ENCODE measurements at regions not wholly inside any gene's neighbourhood (a gene's known extent, or its start where the extent isn't known, plus 50 kb on each side); places are given as distances from the start of the nearest gene placed in this dataset.

GRCh38 chr10:113427811-113428558, 124.9 kb upstream of the HABP2 start:
- H3K9me3 Mint-ChIP-seq (ENCODE audit: unreplicated experiment), result no peaks in the 10 kb centered on the region
- TF ChIP-seq CTCF (IDR thresholded peaks at IDR 0.05; ENCODE audit: unreplicated experiment), result no peak
- no peak overlapping the region for H3K4me3 Mint-ChIP-seq (ENCODE audit: unreplicated experiment)
- H3K4me1 Mint-ChIP-seq (ENCODE audit: unreplicated experiment), result peaks cover 10% of the 10 kb centered on the region
- no peaks in the 10 kb centered on the region for H3K36me3 Mint-ChIP-seq (ENCODE audit: low read depth, unreplicated experiment)
- H3K27ac Mint-ChIP-seq (ENCODE audit: unreplicated experiment), result no peak overlapping the region
- no peak for DNase-seq (ENCODE audit: low spot score)
- H3K27me3 Mint-ChIP-seq (ENCODE audit: unreplicated experiment), result no peaks in the 10 kb centered on the region

- H3K36me3 Mint-ChIP-seq (ENCODE audit: low read depth, unreplicated experiment), result no peaks in the 10 kb centered on the region
- H3K9me3 Mint-ChIP-seq (ENCODE audit: unreplicated experiment), result no peaks in the 10 kb centered on the region
- TF ChIP-seq CTCF (IDR thresholded peaks at IDR 0.05; ENCODE audit: unreplicated experiment), result no peak
Measured at GRCh38 chr10:113430634-113431397, 122.0 kb upstream of the HABP2 start.

GRCh38 chr10:113431398-113432160, 121.3 kb upstream of the HABP2 start:
- no peak overlapping the region for H3K4me3 Mint-ChIP-seq (ENCODE audit: unreplicated experiment)
- H3K27me3 Mint-ChIP-seq (ENCODE audit: unreplicated experiment), result no peaks in the 10 kb centered on the region
- H3K9me3 Mint-ChIP-seq (ENCODE audit: unreplicated experiment), result no peaks in the 10 kb centered on the region
- H3K27ac Mint-ChIP-seq (ENCODE audit: unreplicated experiment), result no peak overlapping the region
- TF ChIP-seq CTCF (IDR thresholded peaks at IDR 0.05; ENCODE audit: unreplicated experiment), result no peak
- peaks cover 10% of the 10 kb centered on the region for H3K4me1 Mint-ChIP-seq (ENCODE audit: unreplicated experiment)
- no peak for DNase-seq (ENCODE audit: low spot score)
- H3K36me3 Mint-ChIP-seq (ENCODE audit: low read depth, unreplicated experiment), result no peaks in the 10 kb centered on the region

More at GRCh38 chr10:113430634-113431397, 122.0 kb upstream of the HABP2 start:
- no peak overlapping the region for H3K4me3 Mint-ChIP-seq (ENCODE audit: unreplicated experiment)
- H3K27me3 Mint-ChIP-seq (ENCODE audit: unreplicated experiment), result no peaks in the 10 kb centered on the region
- DNase-seq (ENCODE audit: low spot score), result no peak
- H3K4me1 Mint-ChIP-seq (ENCODE audit: unreplicated experiment), result peaks cover 10% of the 10 kb centered on the region
- H3K27ac Mint-ChIP-seq (ENCODE audit: unreplicated experiment), result no peak overlapping the region

GRCh38 chr10:113433711-113434110, 119.1 kb upstream of the HABP2 start:
- no peaks in the 10 kb centered on the region for H3K9me3 Mint-ChIP-seq (ENCODE audit: unreplicated experiment)
- H3K4me3 Mint-ChIP-seq (ENCODE audit: unreplicated experiment), result no peak overlapping the region
- no peaks in the 10 kb centered on the region for H3K36me3 Mint-ChIP-seq (ENCODE audit: low read depth, unreplicated experiment)
- H3K27me3 Mint-ChIP-seq (ENCODE audit: unreplicated experiment), result no peaks in the 10 kb centered on the region
- no peak for DNase-seq (ENCODE audit: low spot score)
- no peak overlapping the region for H3K27ac Mint-ChIP-seq (ENCODE audit: unreplicated experiment)
- no peak for TF ChIP-seq CTCF (IDR thresholded peaks at IDR 0.05; ENCODE audit: unreplicated experiment)
- H3K4me1 Mint-ChIP-seq (ENCODE audit: unreplicated experiment), result peaks cover 10% of the 10 kb centered on the region
